ENCODE measurements at regions not wholly inside any gene's neighbourhood (a gene's known extent, or its start where the extent isn't known, plus 50 kb on each side); places are given as distances from the start of the nearest gene placed in this dataset.

DNA sequence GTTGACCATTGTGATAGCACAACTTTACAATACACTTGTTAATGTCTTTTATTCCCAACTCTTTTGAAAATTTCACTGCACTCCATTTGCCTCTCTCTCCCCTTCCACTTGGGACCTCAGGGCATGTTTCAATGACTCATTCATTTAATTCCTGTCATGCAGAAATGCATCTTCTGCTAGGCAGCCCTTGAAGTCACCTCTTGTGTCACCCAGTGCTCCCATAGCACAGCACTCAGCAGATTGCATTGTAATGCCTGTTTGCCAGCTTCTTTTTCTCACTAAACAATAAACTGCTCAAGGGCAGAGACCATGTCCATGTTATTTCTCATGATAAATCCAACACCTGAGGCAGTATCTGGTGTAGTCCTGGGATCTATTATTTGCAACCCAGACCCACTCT, 85.9 kb upstream of the ACSL3 start:
- no peak for DNase-seq (ENCODE audit: low read depth, low spot score)
- BruUV-seq (replicated peaks), result no TSS peak

DNA sequence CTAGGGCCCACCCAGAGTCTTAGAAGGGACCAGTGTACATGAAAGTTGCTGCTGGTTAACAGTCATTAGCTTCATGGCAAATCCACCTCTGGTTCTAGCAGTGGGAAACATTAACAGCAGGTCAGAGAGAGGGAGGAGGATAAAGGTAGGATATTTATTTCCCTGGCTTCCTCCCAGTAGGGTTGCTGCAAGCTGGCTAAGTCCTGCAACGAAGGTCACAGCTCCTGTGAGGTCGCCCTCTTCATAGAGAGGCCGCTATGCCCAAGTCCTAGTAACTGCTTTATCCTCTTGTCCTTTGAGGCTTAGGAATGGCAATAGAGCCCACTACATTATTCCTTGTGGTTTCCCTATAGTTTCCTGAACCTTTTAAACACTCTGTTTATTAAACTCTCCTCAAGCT, 84.0 kb upstream of the ACSL3 start:
- intact Hi-C loops (cut with micrococcal nuclease), result no loop called here
- TF ChIP-seq, protein P1, sequence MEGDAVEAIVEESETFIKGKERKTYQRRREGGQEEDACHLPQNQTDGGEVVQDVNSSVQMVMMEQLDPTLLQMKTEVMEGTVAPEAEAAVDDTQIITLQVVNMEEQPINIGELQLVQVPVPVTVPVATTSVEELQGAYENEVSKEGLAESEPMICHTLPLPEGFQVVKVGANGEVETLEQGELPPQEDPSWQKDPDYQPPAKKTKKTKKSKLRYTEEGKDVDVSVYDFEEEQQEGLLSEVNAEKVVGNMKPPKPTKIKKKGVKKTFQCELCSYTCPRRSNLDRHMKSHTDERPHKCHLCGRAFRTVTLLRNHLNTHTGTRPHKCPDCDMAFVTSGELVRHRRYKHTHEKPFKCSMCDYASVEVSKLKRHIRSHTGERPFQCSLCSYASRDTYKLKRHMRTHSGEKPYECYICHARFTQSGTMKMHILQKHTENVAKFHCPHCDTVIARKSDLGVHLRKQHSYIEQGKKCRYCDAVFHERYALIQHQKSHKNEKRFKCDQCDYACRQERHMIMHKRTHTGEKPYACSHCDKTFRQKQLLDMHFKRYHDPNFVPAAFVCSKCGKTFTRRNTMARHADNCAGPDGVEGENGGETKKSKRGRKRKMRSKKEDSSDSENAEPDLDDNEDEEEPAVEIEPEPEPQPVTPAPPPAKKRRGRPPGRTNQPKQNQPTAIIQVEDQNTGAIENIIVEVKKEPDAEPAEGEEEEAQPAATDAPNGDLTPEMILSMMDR (IDR thresholded peaks at IDR 0.05; ENCODE audit: extremely low read depth in 1 of 2, insufficient read depth in 1 of 2, low read depth in 1 of 2, low read length in 2 of 2), result no peak
- TF ChIP-seq MYC (IDR thresholded peaks at IDR 0.05; ENCODE audit: low read depth, low read length) (no peak), FOS (IDR thresholded peaks at IDR 0.05; ENCODE audit: borderline replicate concordance, insufficient read depth, low read length) (no peak), POLR2AphosphoS5 (IDR thresholded peaks at IDR 0.05; ENCODE audit: insufficient read depth, low read depth, low read length) (no peak), JUN (IDR thresholded peaks at IDR 0.05; ENCODE audit: borderline replicate concordance, insufficient read depth, insufficient read length, low read depth) (no peak), POLR2A (IDR thresholded peaks at IDR 0.05; ENCODE audit: low read depth, low read length) (no peak), EZH2 (IDR thresholded peaks at IDR 0.05; ENCODE audit: borderline replicate concordance, low read depth, low read length, severe bottlenecking) (no peak), GATA2 (IDR thresholded peaks at IDR 0.05; ENCODE audit: insufficient read depth, insufficient read length, low read depth, low read length) (no peak)
- TF ChIP-seq, protein P2, sequence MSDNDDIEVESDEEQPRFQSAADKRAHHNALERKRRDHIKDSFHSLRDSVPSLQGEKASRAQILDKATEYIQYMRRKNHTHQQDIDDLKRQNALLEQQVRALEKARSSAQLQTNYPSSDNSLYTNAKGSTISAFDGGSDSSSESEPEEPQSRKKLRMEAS (IDR thresholded peaks at IDR 0.05; ENCODE audit: insufficient read depth, insufficient read length), result no peak
- H3K4me1 ChIP-seq (ENCODE audit: control insufficient read depth, extremely low read depth, insufficient read depth, low read length), result no peaks in the 10 kb centered on the region
- H4K20me1 ChIP-seq (replicated peaks; ENCODE audit: control insufficient read depth, extremely low read depth, insufficient read depth, low read length), result no peaks in the 10 kb centered on the region
- H3K27ac ChIP-seq (ENCODE audit: insufficient read depth, low read depth, low read length), result no peak overlapping the region
- no TSS peak for BruUV-seq (replicated peaks)
- H3K4me3 ChIP-seq (replicated peaks in 1 of 3; ENCODE audit: insufficient read depth in 1 of 3, low read depth in 1 of 3, low read length in 3 of 3), result no peak overlapping the region
- H3K4me2 ChIP-seq (ENCODE audit: insufficient read depth, low read length), result no peak overlapping the region
- H3K9me3 ChIP-seq (replicated peaks; ENCODE audit: control insufficient read depth, insufficient read depth, low read length), result no peaks in the 10 kb centered on the region
- no peaks in the 10 kb centered on the region for H3K79me2 ChIP-seq (ENCODE audit: control insufficient read depth, insufficient read depth, low read length)
- CTCF ChIA-PET, result interaction anchor here (0.6 kb wide), 1 partner anchor 22 kb away, joined by 4 read pairs; no protein-coding TSS in a partner anchor
- dilution Hi-C loops (cut with MboI; ENCODE audit: extremely low pct_ligation_motif_present, low sequenced_read_pairs), result no loop called here
- no peak for DNase-seq (ENCODE audit: low read depth, low spot score)
- H3K27me3 ChIP-seq (ENCODE audit: control insufficient read depth in 2 of 2, insufficient read depth in 2 of 2, low read length in 2 of 2), result no peaks in the 10 kb centered on the region
- H3K9me1 ChIP-seq (replicated peaks; ENCODE audit: control insufficient read depth, extremely low read depth, insufficient read depth, low read length), result no peaks in the 10 kb centered on the region
- no peak overlapping the region for H3K9ac ChIP-seq (replicated peaks; ENCODE audit: extremely low read depth, insufficient read depth, low read length)
- FAIRE-seq, result no peak
- POLR2A ChIA-PET, result no interaction called here
- H3K36me3 ChIP-seq (ENCODE audit: control insufficient read depth in 2 of 2, extremely low read depth in 1 of 2, insufficient read depth in 2 of 2, low read length in 2 of 2), result no peaks in the 10 kb centered on the region
- no peak overlapping the region for H2AFZ ChIP-seq (ENCODE audit: low read depth, low read length)

More for the DNA sequence above, 85.9 kb upstream of the ACSL3 start:
- Histone ChIP-seq H3K9ac (replicated peaks; ENCODE audit: extremely low read depth, insufficient read depth, low read length) (no peak overlapping the region), H3K9me3 (replicated peaks; ENCODE audit: control insufficient read depth, insufficient read depth, low read length) (no peaks in the 10 kb centered on the region), H3K9me1 (replicated peaks; ENCODE audit: control insufficient read depth, extremely low read depth, insufficient read depth, low read length) (no peaks in the 10 kb centered on the region), H4K20me1 (replicated peaks; ENCODE audit: control insufficient read depth, extremely low read depth, insufficient read depth, low read length) (no peaks in the 10 kb centered on the region), H2AFZ (ENCODE audit: low read depth, low read length) (no peak overlapping the region), H3K4me2 (ENCODE audit: insufficient read depth, low read length) (no peak overlapping the region), H3K27me3 (ENCODE audit: control insufficient read depth in 2 of 2, insufficient read depth in 2 of 2, low read length in 2 of 2) (no peaks in the 10 kb centered on the region), H3K27ac (ENCODE audit: insufficient read depth, low read depth, low read length) (no peak overlapping the region), H3K36me3 (ENCODE audit: control insufficient read depth in 2 of 2, extremely low read depth in 1 of 2, insufficient read depth in 2 of 2, low read length in 2 of 2) (no peaks in the 10 kb centered on the region), H3K4me3 (replicated peaks in 1 of 3; ENCODE audit: insufficient read depth in 1 of 3, low read depth in 1 of 3, low read length in 3 of 3) (no peak overlapping the region), H3K79me2 (ENCODE audit: control insufficient read depth, insufficient read depth, low read length) (no peaks in the 10 kb centered on the region), H3K4me1 (ENCODE audit: control insufficient read depth, extremely low read depth, insufficient read depth, low read length) (no peaks in the 10 kb centered on the region)
- dilution Hi-C loops (cut with MboI; ENCODE audit: extremely low pct_ligation_motif_present, low sequenced_read_pairs) (no loop called here), intact Hi-C loops (cut with micrococcal nuclease) (no loop called here)
- no peak for FAIRE-seq
- ChIA-PET POLR2A (no interaction called here), CTCF (interaction anchor here (0.6 kb wide), 1 partner anchor 67 kb away, joined by 4 read pairs; no protein-coding TSS in a partner anchor)
- TF ChIP-seq, protein P2 (IDR thresholded peaks at IDR 0.05; ENCODE audit: insufficient read depth, insufficient read length), result no peak
- TF ChIP-seq MYC (IDR thresholded peaks at IDR 0.05; ENCODE audit: low read depth, low read length) (no peak), POLR2A (IDR thresholded peaks at IDR 0.05; ENCODE audit: low read depth, low read length) (no peak), POLR2AphosphoS5 (IDR thresholded peaks at IDR 0.05; ENCODE audit: insufficient read depth, low read depth, low read length) (no peak), JUN (IDR thresholded peaks at IDR 0.05; ENCODE audit: borderline replicate concordance, insufficient read depth, insufficient read length, low read depth) (no peak)
- TF ChIP-seq, protein P1 (IDR thresholded peaks at IDR 0.05; ENCODE audit: extremely low read depth in 1 of 2, insufficient read depth in 1 of 2, low read depth in 1 of 2, low read length in 2 of 2), result no peak

Measured in endothelial cell of umbilical vein (primary cell).